ENCODE measurements at regions not wholly inside any gene's neighbourhood (a gene's known extent, or its start where the extent isn't known, plus 50 kb on each side); places are given as distances from the start of the nearest gene placed in this dataset.

GRCh38 chr20:50242548-50242862 is 51.9 kb downstream of the CEBPB start:
- peaks cover 6% of the 10 kb centered on the region for H3K4me1 Mint-ChIP-seq
- no peak overlapping the region for H3K4me3 Mint-ChIP-seq
- no peak for DNase-seq
- H3K36me3 Mint-ChIP-seq (ENCODE audit: low read depth): no peaks in the 10 kb centered on the region
- no peak for ATAC-seq
- no peaks in the 10 kb centered on the region for H3K9me3 ChIP-seq (ENCODE audit: control insufficient read depth, low read length, poor library complexity, severe bottlenecking)
- no peak overlapping the region for H3K27ac Mint-ChIP-seq
- peaks cover 9% of the 10 kb centered on the region for H3K27me3 Mint-ChIP-seq

DNA sequence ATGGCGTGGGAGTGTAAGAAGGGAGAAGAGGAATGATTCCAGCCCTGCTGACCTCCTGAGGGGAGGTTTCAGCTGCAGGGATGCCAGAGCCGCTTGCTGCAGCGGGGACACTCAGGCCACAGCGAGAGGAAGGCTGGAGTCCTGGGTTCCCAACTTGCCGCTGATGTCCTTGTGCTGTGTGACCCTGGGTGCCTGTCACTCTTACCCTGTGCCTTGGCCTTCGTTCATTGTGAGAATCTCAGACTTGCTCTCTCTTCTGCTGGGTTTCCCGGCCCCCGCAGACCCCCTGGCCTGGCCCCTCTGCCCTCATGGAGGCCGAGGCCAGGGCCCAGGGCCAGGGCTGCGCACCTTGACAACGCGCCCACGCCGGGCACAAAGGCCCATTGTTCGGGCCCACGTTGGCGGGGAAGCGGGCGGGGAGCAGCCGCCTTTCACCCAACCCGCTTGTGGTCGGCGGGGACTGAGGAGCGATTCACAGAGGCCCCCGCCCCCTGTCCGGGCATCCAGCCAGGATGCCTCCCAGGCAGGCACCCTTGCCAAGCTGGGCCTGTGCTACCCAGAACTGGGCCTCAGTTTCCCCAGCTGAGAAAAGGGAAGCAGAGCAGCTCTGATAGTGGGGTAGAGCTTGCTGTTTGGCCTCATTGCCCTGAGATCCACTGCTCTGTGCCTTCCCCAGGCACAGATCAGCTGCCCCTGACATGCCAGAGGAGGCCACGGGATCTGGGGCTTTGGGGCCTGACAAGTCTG is 52.4 kb downstream of the CEBPB start:
- H3K27ac Mint-ChIP-seq: no peak overlapping the region
- no peak overlapping the region for H3K4me3 Mint-ChIP-seq
- no peaks in the 10 kb centered on the region for H3K9me3 ChIP-seq (ENCODE audit: control insufficient read depth, low read length, poor library complexity, severe bottlenecking)
- DNase-seq: no peak
- H3K27me3 Mint-ChIP-seq: peaks cover 9% of the 10 kb centered on the region
- H3K4me1 Mint-ChIP-seq: peaks cover 6% of the 10 kb centered on the region
- H3K36me3 Mint-ChIP-seq (ENCODE audit: low read depth): no peaks in the 10 kb centered on the region
- ATAC-seq: no peak

DNA sequence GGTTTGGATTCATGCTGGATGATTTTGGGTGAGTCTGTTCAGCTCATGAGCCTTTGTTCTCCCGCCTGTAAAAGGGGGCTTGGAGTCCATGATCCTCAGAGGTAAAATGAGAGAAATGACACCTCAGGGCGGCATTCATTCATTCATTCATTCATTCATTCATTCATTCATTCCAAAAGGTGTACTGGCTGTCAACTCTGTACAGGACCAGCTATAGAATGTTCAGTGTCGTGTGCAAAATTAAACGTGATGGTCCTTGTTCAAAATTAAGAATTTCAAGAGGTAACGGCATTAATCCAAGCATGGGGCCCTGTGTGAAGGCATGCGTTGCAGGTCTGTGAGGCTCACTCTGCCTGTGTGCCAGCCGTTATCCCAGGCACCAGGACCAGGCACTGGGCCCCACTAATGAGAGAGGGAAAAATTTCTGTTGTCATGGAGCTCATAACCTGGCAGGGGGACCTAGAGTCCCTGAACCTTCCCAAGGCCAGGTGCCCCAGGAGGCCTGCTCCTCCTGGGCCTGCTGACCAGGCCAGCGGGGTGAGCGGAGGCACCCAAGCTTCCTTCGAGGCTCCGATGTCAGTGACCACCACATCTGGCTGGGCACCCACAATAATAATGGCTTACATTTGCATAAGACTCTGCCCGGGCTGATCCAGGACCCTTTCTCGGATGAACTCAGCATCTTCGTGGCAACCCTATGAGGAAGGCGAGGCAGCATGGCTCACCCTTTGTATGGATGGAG is 53.2 kb downstream of the CEBPB start:
- no peaks in the 10 kb centered on the region for H3K9me3 ChIP-seq (ENCODE audit: control insufficient read depth, low read length, poor library complexity, severe bottlenecking)
- Mint-ChIP-seq H3K27me3 (peaks cover 9% of the 10 kb centered on the region), H3K4me1 (peaks cover 4% of the 10 kb centered on the region), H3K27ac (no peak overlapping the region), H3K36me3 (ENCODE audit: low read depth) (no peaks in the 10 kb centered on the region), H3K4me3 (no peak overlapping the region)
- no peak for DNase-seq
- ATAC-seq: no peak

- ATAC-seq: no peak
- no peaks in the 10 kb centered on the region for H3K9me3 ChIP-seq (ENCODE audit: control insufficient read depth, low read length, poor library complexity, severe bottlenecking)
- Mint-ChIP-seq H3K4me1 (peaks cover 4% of the 10 kb centered on the region), H3K27ac (no peak overlapping the region), H3K27me3 (peaks cover 9% of the 10 kb centered on the region), H3K36me3 (ENCODE audit: low read depth) (no peaks in the 10 kb centered on the region), H3K4me3 (no peak overlapping the region)
- DNase-seq: no peak
These were observed 53.9 kb downstream of the CEBPB start for GRCh38 chr20:50244352-50245149.

- ATAC-seq (no peak), DNase-seq (no peak)
- Mint-ChIP-seq H3K4me3 (no peak overlapping the region), H3K4me1 (peaks cover 4% of the 10 kb centered on the region), H3K36me3 (ENCODE audit: low read depth) (no peaks in the 10 kb centered on the region), H3K27ac (no peak overlapping the region), H3K27me3 (peaks cover 4% of the 10 kb centered on the region)
- no peaks in the 10 kb centered on the region for H3K9me3 ChIP-seq (ENCODE audit: control insufficient read depth, low read length, poor library complexity, severe bottlenecking)
These were observed 55.1 kb downstream of the CEBPB start for GRCh38 chr20:50245498-50246366.

GRCh38 chr20:50246367-50247195 is 56.0 kb downstream of the CEBPB start:
- DNase-seq (no peak), ATAC-seq (no peak)
- H3K9me3 ChIP-seq (ENCODE audit: control insufficient read depth, low read length, poor library complexity, severe bottlenecking): no peaks in the 10 kb centered on the region
- no peaks in the 10 kb centered on the region for H3K36me3 Mint-ChIP-seq (ENCODE audit: low read depth)
- H3K4me3 Mint-ChIP-seq: no peak overlapping the region
- no peak overlapping the region for H3K27ac Mint-ChIP-seq
- H3K4me1 Mint-ChIP-seq: peaks cover 4% of the 10 kb centered on the region
- H3K27me3 Mint-ChIP-seq: peaks cover 11% of the 10 kb centered on the region

DNA sequence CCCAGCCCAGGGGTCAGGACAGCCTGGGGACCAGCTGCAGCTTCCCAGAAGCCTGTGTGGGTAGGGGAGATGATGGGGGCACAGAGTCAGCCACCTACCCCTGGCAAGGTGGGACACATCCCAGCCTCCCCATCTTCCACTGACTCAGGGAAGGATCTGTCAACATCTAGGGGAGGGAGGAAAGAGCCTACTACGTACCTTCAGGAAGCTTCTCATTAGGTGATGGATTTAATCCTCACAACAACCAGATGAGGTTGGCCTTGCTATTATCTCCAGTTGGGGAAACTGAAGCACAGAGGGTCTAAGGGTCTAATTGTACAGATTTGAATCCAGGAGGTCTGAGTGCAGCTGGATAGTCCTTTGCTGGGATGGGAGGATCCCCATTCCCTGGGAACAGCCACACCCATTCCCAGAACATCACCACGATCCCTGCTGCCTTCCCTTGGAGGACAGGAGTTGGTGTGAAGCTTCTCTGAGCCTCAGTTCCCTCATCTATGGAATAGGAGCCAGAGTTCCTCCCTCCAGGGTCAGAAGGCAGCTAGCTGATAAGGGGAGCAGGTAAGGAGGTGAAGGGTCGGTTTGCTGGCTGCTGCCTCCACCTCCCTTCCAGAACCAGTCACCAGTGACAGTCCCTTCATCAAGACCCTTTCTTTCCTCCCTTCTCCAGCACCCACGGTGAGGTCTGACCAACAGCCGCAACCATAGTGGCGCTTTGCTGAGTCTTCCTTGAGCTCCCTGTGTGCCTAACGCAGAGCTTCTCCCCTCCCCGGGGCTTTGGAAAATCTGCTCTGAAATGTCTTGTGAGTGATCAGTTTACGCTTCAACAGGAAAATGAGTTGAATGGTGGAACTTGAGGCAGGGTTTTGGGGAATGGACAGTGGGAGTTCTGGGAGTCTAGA is 56.8 kb downstream of the CEBPB start:
- H3K4me3 Mint-ChIP-seq: no peak overlapping the region
- H3K4me1 Mint-ChIP-seq: peaks cover 4% of the 10 kb centered on the region
- ATAC-seq: no peak
- no peak for DNase-seq
- no peak overlapping the region for H3K27ac Mint-ChIP-seq
- H3K36me3 Mint-ChIP-seq (ENCODE audit: low read depth): peaks cover 3% of the 10 kb centered on the region
- H3K27me3 Mint-ChIP-seq: peaks cover 18% of the 10 kb centered on the region
- no peaks in the 10 kb centered on the region for H3K9me3 ChIP-seq (ENCODE audit: control insufficient read depth, low read length, poor library complexity, severe bottlenecking)

DNA sequence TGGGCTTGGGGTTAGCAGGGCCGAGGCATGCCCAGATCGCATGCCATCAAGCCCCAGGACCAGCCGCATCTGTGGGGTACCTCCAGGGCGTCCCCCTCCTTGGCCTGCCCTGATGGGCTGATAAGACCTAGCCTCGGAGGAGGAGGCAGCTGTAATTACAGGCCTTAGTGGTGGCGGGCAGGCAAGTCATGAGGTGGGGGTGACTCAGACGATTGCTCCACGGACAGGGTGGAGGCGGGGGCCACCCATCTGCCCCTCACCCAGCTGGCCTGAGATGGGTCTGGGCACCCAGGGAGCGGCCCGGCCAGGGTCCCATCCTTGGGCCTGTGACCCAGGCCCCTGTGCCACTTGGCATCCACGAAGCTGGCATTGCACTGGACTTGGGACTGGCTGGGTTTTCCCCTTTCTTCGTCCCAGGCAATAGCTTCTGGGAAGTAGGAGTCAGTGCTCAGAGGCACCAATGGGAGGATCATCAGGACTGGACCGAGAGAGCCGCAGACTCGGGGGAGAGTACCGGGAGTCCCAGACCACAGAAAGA is 57.5 kb downstream of the CEBPB start:
- ATAC-seq (no peak), DNase-seq (no peak)
- peaks cover 4% of the 10 kb centered on the region for H3K4me1 Mint-ChIP-seq
- peaks cover 3% of the 10 kb centered on the region for H3K36me3 Mint-ChIP-seq (ENCODE audit: low read depth)
- no peak overlapping the region for H3K27ac Mint-ChIP-seq
- no peak overlapping the region for H3K4me3 Mint-ChIP-seq
- no peaks in the 10 kb centered on the region for H3K9me3 ChIP-seq (ENCODE audit: control insufficient read depth, low read length, poor library complexity, severe bottlenecking)
- peaks cover 22% of the 10 kb centered on the region for H3K27me3 Mint-ChIP-seq

- H3K9me3 ChIP-seq (ENCODE audit: control insufficient read depth, low read length, poor library complexity, severe bottlenecking): no peaks in the 10 kb centered on the region
- Mint-ChIP-seq H3K4me3 (no peak overlapping the region), H3K4me1 (peaks cover 5% of the 10 kb centered on the region), H3K36me3 (ENCODE audit: low read depth) (peaks cover 4% of the 10 kb centered on the region), H3K27ac (no peak overlapping the region), H3K27me3 (peaks cover 26% of the 10 kb centered on the region)
- no peak for DNase-seq
- no peak for ATAC-seq
These were observed 59.1 kb downstream of the CEBPB start for GRCh38 chr20:50249447-50250388.

DNA sequence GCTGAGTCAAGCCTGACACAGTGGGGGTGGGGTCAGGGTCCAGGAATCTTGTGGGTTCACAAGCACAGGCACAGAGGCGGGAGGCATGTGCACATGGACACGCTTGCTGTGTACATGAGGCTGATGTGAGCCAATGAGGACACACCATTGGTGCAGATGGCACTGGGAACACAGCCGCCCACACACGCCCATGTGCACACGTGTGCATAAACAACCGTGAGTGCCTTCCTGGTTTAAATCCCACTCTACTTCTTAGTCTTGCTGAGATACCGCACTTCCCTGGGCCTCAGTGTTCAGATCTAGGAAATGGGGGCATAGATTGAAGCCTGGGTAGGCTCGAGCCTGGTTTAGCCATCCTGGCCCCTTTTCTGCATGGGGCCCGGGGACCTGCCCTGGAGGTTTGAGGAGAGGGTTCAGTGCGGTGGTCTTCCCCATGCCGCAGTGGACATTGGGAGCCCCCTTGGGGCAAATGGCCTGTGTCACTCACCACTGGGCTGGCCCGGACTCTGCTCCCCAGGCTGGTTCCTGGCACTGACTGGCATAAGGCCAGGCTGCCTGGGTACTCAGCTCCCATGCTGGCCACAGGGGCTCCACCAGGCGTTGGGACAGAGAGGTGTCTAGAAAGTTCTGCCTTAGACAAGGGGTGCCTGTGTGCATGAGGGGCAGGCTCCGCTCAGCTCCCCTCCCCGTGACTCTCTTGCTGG is 60.2 kb downstream of the CEBPB start:
- Mint-ChIP-seq H3K27me3 (peaks cover 30% of the 10 kb centered on the region), H3K27ac (no peak overlapping the region), H3K4me3 (no peak overlapping the region), H3K36me3 (ENCODE audit: low read depth) (peaks cover 5% of the 10 kb centered on the region), H3K4me1 (peaks cover 2% of the 10 kb centered on the region)
- no peaks in the 10 kb centered on the region for H3K9me3 ChIP-seq (ENCODE audit: control insufficient read depth, low read length, poor library complexity, severe bottlenecking)
- no peak for DNase-seq
- no peak for ATAC-seq
